ENCODE measurements at regions not wholly inside any gene's neighbourhood (a gene's known extent, or its start where the extent isn't known, plus 50 kb on each side); places are given as distances from the start of the nearest gene placed in this dataset.

- TF ChIP-seq, protein P1, sequence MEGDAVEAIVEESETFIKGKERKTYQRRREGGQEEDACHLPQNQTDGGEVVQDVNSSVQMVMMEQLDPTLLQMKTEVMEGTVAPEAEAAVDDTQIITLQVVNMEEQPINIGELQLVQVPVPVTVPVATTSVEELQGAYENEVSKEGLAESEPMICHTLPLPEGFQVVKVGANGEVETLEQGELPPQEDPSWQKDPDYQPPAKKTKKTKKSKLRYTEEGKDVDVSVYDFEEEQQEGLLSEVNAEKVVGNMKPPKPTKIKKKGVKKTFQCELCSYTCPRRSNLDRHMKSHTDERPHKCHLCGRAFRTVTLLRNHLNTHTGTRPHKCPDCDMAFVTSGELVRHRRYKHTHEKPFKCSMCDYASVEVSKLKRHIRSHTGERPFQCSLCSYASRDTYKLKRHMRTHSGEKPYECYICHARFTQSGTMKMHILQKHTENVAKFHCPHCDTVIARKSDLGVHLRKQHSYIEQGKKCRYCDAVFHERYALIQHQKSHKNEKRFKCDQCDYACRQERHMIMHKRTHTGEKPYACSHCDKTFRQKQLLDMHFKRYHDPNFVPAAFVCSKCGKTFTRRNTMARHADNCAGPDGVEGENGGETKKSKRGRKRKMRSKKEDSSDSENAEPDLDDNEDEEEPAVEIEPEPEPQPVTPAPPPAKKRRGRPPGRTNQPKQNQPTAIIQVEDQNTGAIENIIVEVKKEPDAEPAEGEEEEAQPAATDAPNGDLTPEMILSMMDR (IDR thresholded peaks at IDR 0.05): no peak
- Mint-ChIP-seq H3K4me3 (ENCODE audit: unreplicated experiment) (no peak overlapping the region), H3K27ac (ENCODE audit: unreplicated experiment) (no peak overlapping the region), H3K36me3 (ENCODE audit: unreplicated experiment) (no peaks in the 10 kb centered on the region), H3K27me3 (ENCODE audit: unreplicated experiment) (peaks cover 5% of the 10 kb centered on the region), H3K4me1 (ENCODE audit: unreplicated experiment) (no peaks in the 10 kb centered on the region), H3K9me3 (ENCODE audit: unreplicated experiment) (no peaks in the 10 kb centered on the region)
- no peak for DNase-seq (ENCODE audit: extremely low spot score, unreplicated experiment)
Measured at GRCh38 chr1:166785987-166786386, 53.3 kb upstream of the POGK start.

GRCh38 chr1:166789286-166789685 is 50.0 kb upstream of the POGK start:
- TF ChIP-seq, protein P1 (IDR thresholded peaks at IDR 0.05): no peak
- peaks cover 3% of the 10 kb centered on the region for H3K27me3 Mint-ChIP-seq (ENCODE audit: unreplicated experiment)
- DNase-seq (ENCODE audit: extremely low spot score, unreplicated experiment): no peak
- no peaks in the 10 kb centered on the region for H3K4me1 Mint-ChIP-seq (ENCODE audit: unreplicated experiment)
- H3K9me3 Mint-ChIP-seq (ENCODE audit: unreplicated experiment): no peaks in the 10 kb centered on the region
- no peak overlapping the region for H3K4me3 Mint-ChIP-seq (ENCODE audit: unreplicated experiment)
- H3K27ac Mint-ChIP-seq (ENCODE audit: unreplicated experiment): no peak overlapping the region
- no peaks in the 10 kb centered on the region for H3K36me3 Mint-ChIP-seq (ENCODE audit: unreplicated experiment)
